ENCODE measurements at regions not wholly inside any gene's neighbourhood (a gene's known extent, or its start where the extent isn't known, plus 50 kb on each side); places are given as distances from the start of the nearest gene placed in this dataset.

GRCh38 chr3:171984883-171985282 is 54.5 kb upstream of the FNDC3B start:
- TF ChIP-seq, protein P1, sequence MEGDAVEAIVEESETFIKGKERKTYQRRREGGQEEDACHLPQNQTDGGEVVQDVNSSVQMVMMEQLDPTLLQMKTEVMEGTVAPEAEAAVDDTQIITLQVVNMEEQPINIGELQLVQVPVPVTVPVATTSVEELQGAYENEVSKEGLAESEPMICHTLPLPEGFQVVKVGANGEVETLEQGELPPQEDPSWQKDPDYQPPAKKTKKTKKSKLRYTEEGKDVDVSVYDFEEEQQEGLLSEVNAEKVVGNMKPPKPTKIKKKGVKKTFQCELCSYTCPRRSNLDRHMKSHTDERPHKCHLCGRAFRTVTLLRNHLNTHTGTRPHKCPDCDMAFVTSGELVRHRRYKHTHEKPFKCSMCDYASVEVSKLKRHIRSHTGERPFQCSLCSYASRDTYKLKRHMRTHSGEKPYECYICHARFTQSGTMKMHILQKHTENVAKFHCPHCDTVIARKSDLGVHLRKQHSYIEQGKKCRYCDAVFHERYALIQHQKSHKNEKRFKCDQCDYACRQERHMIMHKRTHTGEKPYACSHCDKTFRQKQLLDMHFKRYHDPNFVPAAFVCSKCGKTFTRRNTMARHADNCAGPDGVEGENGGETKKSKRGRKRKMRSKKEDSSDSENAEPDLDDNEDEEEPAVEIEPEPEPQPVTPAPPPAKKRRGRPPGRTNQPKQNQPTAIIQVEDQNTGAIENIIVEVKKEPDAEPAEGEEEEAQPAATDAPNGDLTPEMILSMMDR (IDR thresholded peaks at IDR 0.05): no peak
- TF ChIP-seq ZFX (IDR thresholded peaks at IDR 0.05; ENCODE audit: borderline replicate concordance): no peak

Measured in 22Rv1 (cell line).